ENCODE measurements at regions not wholly inside any gene's neighbourhood (a gene's known extent, or its start where the extent isn't known, plus 50 kb on each side); places are given as distances from the start of the nearest gene placed in this dataset.

GRCh38 chr12:132423820-132424645, 65.9 kb upstream of the FBRSL1 start:
- no TSS peak for BruUV-seq (replicated peaks)
- dilution Hi-C loops (cut with HindIII; ENCODE audit: low sequenced_read_pairs, unreplicated experiment) = no loop called here
- Histone ChIP-seq H2AK5ac (ENCODE audit: low read depth, low read length) (no peak overlapping the region), H3K4me1 (ENCODE audit: control insufficient read depth, insufficient read depth, low read length) (peaks cover 3% of the 10 kb centered on the region; the same call in 1 of the 2 replicates), H3K23ac (ENCODE audit: low read depth, low read length) (no peak overlapping the region), H2AFZ (replicated peaks; ENCODE audit: low read length, poor library complexity) (no peak overlapping the region), H3K27ac (ENCODE audit: insufficient read depth, low read length) (no peak overlapping the region), H3K4me2 (ENCODE audit: low read depth, low read length) (no peak overlapping the region), H2BK20ac (ENCODE audit: low read depth, low read length) (no peak overlapping the region), H3K56ac (ENCODE audit: extremely low read depth, insufficient read depth, low read length) (no peak overlapping the region), H4K5ac (ENCODE audit: low read depth, low read length) (no peak overlapping the region), H3K36me3 (ENCODE audit: control insufficient read depth, insufficient read depth, low read length) (no peaks in the 10 kb centered on the region), H3K9me3 (ENCODE audit: control insufficient read depth, insufficient read depth, low read length) (peaks cover 11% of the 10 kb centered on the region), H2BK5ac (ENCODE audit: low read depth, low read length, poor library complexity, severe bottlenecking) (no peak overlapping the region), H2AK9ac (replicated peaks; ENCODE audit: low read depth, low read length, poor library complexity) (no peak overlapping the region), H3K79me1 (ENCODE audit: low read depth in 1 of 2, low read length in 2 of 2) (no peaks in the 10 kb centered on the region), H4K20me1 (ENCODE audit: insufficient read depth, low read length) (no peaks in the 10 kb centered on the region), H2BK15ac (ENCODE audit: low read depth, low read length) (no peak overlapping the region), H3K27me3 (ENCODE audit: control insufficient read depth, insufficient read depth, low read length) (peaks cover 34% of the 10 kb centered on the region), H3K4me3 (ENCODE audit: insufficient read depth, low read depth, low read length) (no peak overlapping the region), H4K91ac (ENCODE audit: insufficient read depth, low read depth, low read length) (no peak overlapping the region), H3K18ac (ENCODE audit: low read depth, low read length) (no peak overlapping the region), H3K4ac (ENCODE audit: low read depth, low read length) (no peak overlapping the region), H3K14ac (replicated peaks; ENCODE audit: low read depth, low read length) (no peak overlapping the region), H3K9me1 (ENCODE audit: insufficient read depth, low read length) (no peaks in the 10 kb centered on the region), H3K9ac (ENCODE audit: low read depth, low read length) (no peak overlapping the region), H4K8ac (ENCODE audit: low read depth in 2 of 2, low read length in 2 of 2) (no peak overlapping the region), H2BK120ac (ENCODE audit: low read depth, low read length) (no peak overlapping the region)
- POLR2A ChIA-PET (ENCODE audit: unreplicated experiment) = no interaction called here
- intact Hi-C loops (cut with micrococcal nuclease) = no loop called here
- DNase-seq (no peak), ATAC-seq (ENCODE audit: low read depth) (no peak)
- 57% methylated on average over 4 of the region's 31 CpGs; no CpG with 5 or more reads in 1 of the 2 experiments for WGBS, 2 experiments (ENCODE audit: extremely low coverage in 2 of 2, insufficient read length in 1 of 2)
- in situ Hi-C loops (cut with MboI; ENCODE audit: low sequenced_read_pairs) = no loop called here
- CTCF ChIA-PET = no interaction called here
- TF ChIP-seq, protein P1, sequence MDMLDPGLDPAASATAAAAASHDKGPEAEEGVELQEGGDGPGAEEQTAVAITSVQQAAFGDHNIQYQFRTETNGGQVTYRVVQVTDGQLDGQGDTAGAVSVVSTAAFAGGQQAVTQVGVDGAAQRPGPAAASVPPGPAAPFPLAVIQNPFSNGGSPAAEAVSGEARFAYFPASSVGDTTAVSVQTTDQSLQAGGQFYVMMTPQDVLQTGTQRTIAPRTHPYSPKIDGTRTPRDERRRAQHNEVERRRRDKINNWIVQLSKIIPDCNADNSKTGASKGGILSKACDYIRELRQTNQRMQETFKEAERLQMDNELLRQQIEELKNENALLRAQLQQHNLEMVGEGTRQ (IDR thresholded peaks at IDR 0.05; ENCODE audit: low read depth, low read length) = no peak
- TF ChIP-seq CEBPB (IDR thresholded peaks at IDR 0.05; ENCODE audit: low read depth, low read length) (no peak), SMC3 (IDR thresholded peaks at IDR 0.05; ENCODE audit: low read depth, low read length) (no peak), RAD21 (IDR thresholded peaks at IDR 0.05; ENCODE audit: low read length) (no peak), MAFK (IDR thresholded peaks at IDR 0.05; ENCODE audit: low read depth, low read length) (no peak), CHD1 (IDR thresholded peaks at IDR 0.05; ENCODE audit: low read depth, low read length) (no peak)
- TF ChIP-seq, protein P2, sequence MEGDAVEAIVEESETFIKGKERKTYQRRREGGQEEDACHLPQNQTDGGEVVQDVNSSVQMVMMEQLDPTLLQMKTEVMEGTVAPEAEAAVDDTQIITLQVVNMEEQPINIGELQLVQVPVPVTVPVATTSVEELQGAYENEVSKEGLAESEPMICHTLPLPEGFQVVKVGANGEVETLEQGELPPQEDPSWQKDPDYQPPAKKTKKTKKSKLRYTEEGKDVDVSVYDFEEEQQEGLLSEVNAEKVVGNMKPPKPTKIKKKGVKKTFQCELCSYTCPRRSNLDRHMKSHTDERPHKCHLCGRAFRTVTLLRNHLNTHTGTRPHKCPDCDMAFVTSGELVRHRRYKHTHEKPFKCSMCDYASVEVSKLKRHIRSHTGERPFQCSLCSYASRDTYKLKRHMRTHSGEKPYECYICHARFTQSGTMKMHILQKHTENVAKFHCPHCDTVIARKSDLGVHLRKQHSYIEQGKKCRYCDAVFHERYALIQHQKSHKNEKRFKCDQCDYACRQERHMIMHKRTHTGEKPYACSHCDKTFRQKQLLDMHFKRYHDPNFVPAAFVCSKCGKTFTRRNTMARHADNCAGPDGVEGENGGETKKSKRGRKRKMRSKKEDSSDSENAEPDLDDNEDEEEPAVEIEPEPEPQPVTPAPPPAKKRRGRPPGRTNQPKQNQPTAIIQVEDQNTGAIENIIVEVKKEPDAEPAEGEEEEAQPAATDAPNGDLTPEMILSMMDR (conservative IDR thresholded peaks at IDR 0.05; ENCODE audit: low read depth, low read length) = no peak

Measured in IMR-90 (cell line).